Transverse colon (tissue), 3 donors: ENCODE measurements at regions not wholly inside any gene's neighbourhood (a gene's known extent, or its start where the extent isn't known, plus 50 kb on each side); places are given as distances from the start of the nearest gene placed in this dataset.

Source experiments
- CTCF ChIP-seq, 5 experiments: fragments of 200-600 bp in 3 of 5; fragments of 450-650 bp in 2 of 5; sonication (generic) in 3 of 5; IDR thresholded peaks; 1 replicate in 2 of 5; 2 replicates in 3 of 5; pipeline ENCODE4 v1.5.1; 2016 to 2017; ENCODE audit warnings: antibody characterized with exemption in 5 of 5, inconsistent platforms in 3 of 5, mild to moderate bottlenecking in 2 of 5, moderate library complexity in 1 of 5
- POLR2A ChIP-seq: fragments of 450-650 bp; IDR thresholded peaks from one replicate; pipeline ENCODE4 v1.6.1; 2016; ENCODE audit warnings: antibody characterized with exemption, mild to moderate bottlenecking, moderate library complexity

- TF ChIP-seq CTCF (IDR thresholded peaks at IDR 0.05) (no peak), POLR2A (no peak)
Measured at GRCh38 chr4:84001876-84002569, 466.1 kb downstream of the GPAT3 start.
